Neural progenitor cell (in vitro differentiated cells): ENCODE measurements at regions not wholly inside any gene's neighbourhood (a gene's known extent, or its start where the extent isn't known, plus 50 kb on each side); places are given as distances from the start of the nearest gene placed in this dataset.

Experiments used
- DNase-seq: peaks from one replicate; pipeline ENCODE4 v3.0.0-alpha.2; 2016; ENCODE audit warnings: low spot score
- H2AFZ ChIP-seq: fragments of 200-600 bp; sonication (generic); replicated peaks from 2 replicates; pipeline ENCODE4 v1.6.1; 2016; ENCODE audit warnings: antibody characterized with exemption
- H3F3A ChIP-seq: fragments of 200-600 bp; sonication (generic); 2 replicates; pipeline ENCODE4 v1.6.1; 2016; ENCODE audit warnings: antibody characterized with exemption, low read depth
- H3K27ac ChIP-seq: fragments of 200-600 bp; sonication (generic); 2 replicates; pipeline ENCODE4 v1.5.1; 2016; ENCODE audit warnings: mild to moderate bottlenecking
- H3K27me3 ChIP-seq: fragments of 200-600 bp; sonication (generic); 2 replicates; pipeline ENCODE4 v1.6.1; 2016; ENCODE audit warnings: mild to moderate bottlenecking, moderate library complexity
- H3K36me3 ChIP-seq: fragments of 200-600 bp; sonication (generic); 2 replicates; pipeline ENCODE4 v1.5.1; 2016
- H3K4me1 ChIP-seq: fragments of 200-600 bp; sonication (generic); 2 replicates; pipeline ENCODE4 v1.6.1; 2016; ENCODE audit warnings: mixed run types
- H3K4me2 ChIP-seq: fragments of 200-600 bp; sonication (generic); 2 replicates; pipeline ENCODE4 v1.6.1; 2016
- H3K4me3 ChIP-seq: fragments of 200-600 bp; sonication (generic); 2 replicates; pipeline ENCODE4 v1.5.1; 2016
- H3K79me2 ChIP-seq: fragments of 200-600 bp; sonication (generic); 2 replicates; pipeline ENCODE4 v1.6.1; 2016; ENCODE audit warnings: low read depth
- H3K9ac ChIP-seq: fragments of 200-600 bp; sonication (generic); 2 replicates; pipeline ENCODE4 v1.6.1; 2016
- H3K9me3 ChIP-seq: fragments of 200-600 bp; sonication (generic); 2 replicates; pipeline ENCODE4 v1.5.1; 2016; ENCODE audit warnings: low read depth
- H4K20me1 ChIP-seq: fragments of 200-600 bp; sonication (generic); 2 replicates; pipeline ENCODE4 v1.6.1; 2016; ENCODE audit warnings: low read depth
- H3K27ac Mint-ChIP-seq: 3 replicates; pipeline ENCODE4 v1.8.0; 2021; ENCODE audit warnings: mixed read lengths
- H3K27me3 Mint-ChIP-seq: 2 replicates; pipeline ENCODE4 v1.8.0; 2022; ENCODE audit warnings: low read depth, mild to moderate bottlenecking, inconsistent platforms, moderate library complexity, mixed read lengths; ENCODE audit not compliant: insufficient read depth
- H3K36me3 Mint-ChIP-seq: 3 replicates; pipeline ENCODE4 v1.8.0; 2021; ENCODE audit warnings: mixed read lengths
- H3K4me1 Mint-ChIP-seq: 3 replicates; pipeline ENCODE4 v1.8.0; 2021; ENCODE audit warnings: mixed read lengths
- H3K4me3 Mint-ChIP-seq: 3 replicates; pipeline ENCODE4 v1.8.0; 2021; ENCODE audit warnings: mild to moderate bottlenecking, moderate library complexity, mixed read lengths
- H3K9me3 Mint-ChIP-seq: 3 replicates; pipeline ENCODE4 v1.8.0; 2020; ENCODE audit warnings: mixed read lengths
- EZH2 ChIP-seq: fragments of 200-600 bp; sonication (generic); IDR thresholded peaks from 2 replicates; pipeline ENCODE4 v1.6.1; 2017; ENCODE audit warnings: antibody characterized with exemption, mild to moderate bottlenecking, moderate library complexity
- EZH2phosphoT487 ChIP-seq: fragments of 200-600 bp; sonication (generic); IDR thresholded peaks from 2 replicates; pipeline ENCODE4 v1.6.1; 2017; ENCODE audit warnings: antibody characterized with exemption
- TF ChIP-seq, protein P1 (sequence below): fragments of 200-600 bp; sonication (generic); IDR thresholded peaks from 2 replicates; pipeline ENCODE4 v1.5.1; 2017; ENCODE audit warnings: antibody characterized with exemption, mild to moderate bottlenecking

DNA sequence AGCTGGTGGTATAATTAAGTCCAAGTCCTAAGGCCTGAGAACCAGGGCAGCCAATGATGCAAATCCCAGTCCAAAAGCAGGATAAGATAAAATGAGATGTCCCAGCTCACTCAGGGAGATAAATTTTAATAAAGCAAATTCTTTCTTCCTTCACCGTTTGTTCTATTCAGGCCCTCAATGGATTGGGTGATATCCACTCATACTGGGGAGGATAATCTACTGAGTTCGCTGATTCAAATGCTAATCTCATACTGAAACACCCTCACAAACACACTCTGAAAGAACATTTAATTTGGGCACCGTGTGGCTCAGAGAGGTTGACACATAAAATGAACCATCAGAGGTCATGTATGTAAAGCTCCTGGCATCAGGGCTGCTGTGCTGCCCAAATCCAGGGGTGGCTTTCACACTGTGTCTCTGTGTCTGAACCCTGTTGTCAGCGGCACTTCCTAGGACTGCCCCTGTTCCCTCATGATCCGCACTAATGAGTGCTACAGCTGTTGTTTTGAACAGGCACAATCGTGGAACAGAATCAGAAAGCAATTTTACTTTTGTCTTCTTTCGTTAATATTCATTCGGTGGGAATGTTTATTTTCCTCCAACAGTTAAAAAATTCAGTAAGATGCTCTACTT lies 428.5 kb upstream of the FBXO33 start:
- no peak overlapping the region for H3K4me2 ChIP-seq
- H3K27ac ChIP-seq, result no peak overlapping the region
- TF ChIP-seq EZH2phosphoT487, result no peak
- TF ChIP-seq, protein P1, sequence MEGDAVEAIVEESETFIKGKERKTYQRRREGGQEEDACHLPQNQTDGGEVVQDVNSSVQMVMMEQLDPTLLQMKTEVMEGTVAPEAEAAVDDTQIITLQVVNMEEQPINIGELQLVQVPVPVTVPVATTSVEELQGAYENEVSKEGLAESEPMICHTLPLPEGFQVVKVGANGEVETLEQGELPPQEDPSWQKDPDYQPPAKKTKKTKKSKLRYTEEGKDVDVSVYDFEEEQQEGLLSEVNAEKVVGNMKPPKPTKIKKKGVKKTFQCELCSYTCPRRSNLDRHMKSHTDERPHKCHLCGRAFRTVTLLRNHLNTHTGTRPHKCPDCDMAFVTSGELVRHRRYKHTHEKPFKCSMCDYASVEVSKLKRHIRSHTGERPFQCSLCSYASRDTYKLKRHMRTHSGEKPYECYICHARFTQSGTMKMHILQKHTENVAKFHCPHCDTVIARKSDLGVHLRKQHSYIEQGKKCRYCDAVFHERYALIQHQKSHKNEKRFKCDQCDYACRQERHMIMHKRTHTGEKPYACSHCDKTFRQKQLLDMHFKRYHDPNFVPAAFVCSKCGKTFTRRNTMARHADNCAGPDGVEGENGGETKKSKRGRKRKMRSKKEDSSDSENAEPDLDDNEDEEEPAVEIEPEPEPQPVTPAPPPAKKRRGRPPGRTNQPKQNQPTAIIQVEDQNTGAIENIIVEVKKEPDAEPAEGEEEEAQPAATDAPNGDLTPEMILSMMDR, result no peak
- TF ChIP-seq EZH2, result no peak
- no peak overlapping the region for H3K4me3 ChIP-seq
- H3F3A ChIP-seq, result no peaks in the 10 kb centered on the region
- no peak overlapping the region for H2AFZ ChIP-seq
- H3K36me3 Mint-ChIP-seq, result no peaks in the 10 kb centered on the region
- DNase-seq, result no peak
- H3K36me3 ChIP-seq, result no peaks in the 10 kb centered on the region
- H3K27me3 Mint-ChIP-seq, result peaks cover 3% of the 10 kb centered on the region
- H3K4me1 Mint-ChIP-seq, result peaks cover 11% of the 10 kb centered on the region
- peaks cover 8% of the 10 kb centered on the region for H3K4me1 ChIP-seq
- H3K9me3 ChIP-seq, result no peaks in the 10 kb centered on the region
- no peak overlapping the region for H3K9ac ChIP-seq
- peak overlapping the region; percentile 67 for H3K27ac Mint-ChIP-seq
- H3K9me3 Mint-ChIP-seq, result no peaks in the 10 kb centered on the region
- H4K20me1 ChIP-seq, result no peaks in the 10 kb centered on the region
- no peaks in the 10 kb centered on the region for H3K27me3 ChIP-seq
- no peaks in the 10 kb centered on the region for H3K79me2 ChIP-seq
- H3K4me3 Mint-ChIP-seq, result no peak overlapping the region

DNA sequence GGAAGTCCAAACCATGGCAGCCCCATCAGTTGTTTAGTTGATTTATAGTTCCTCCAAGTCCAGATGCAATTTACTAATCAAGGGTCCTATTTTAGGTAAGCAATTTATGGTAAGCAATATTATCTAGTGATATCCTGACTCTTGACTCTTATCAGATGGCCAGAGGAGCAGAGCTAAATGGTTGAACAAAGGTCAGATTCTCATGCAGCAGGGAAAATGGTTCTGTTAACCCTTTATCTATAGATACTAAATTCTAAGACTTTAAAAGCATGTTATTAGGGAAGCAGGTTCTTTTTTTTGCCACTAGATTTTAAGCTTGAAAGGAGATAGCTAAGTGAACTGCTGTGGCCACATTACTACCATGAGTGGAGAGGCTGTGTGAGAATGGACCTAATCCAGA lies 427.1 kb upstream of the FBXO33 start:
- peaks cover 8% of the 10 kb centered on the region for H3K4me1 ChIP-seq
- no peak overlapping the region for H2AFZ ChIP-seq
- no peaks in the 10 kb centered on the region for H3K79me2 ChIP-seq
- no peak overlapping the region for H3K4me2 ChIP-seq
- H3K9ac ChIP-seq, result no peak overlapping the region
- no peak for DNase-seq
- no peak overlapping the region for H3K27ac Mint-ChIP-seq
- no peaks in the 10 kb centered on the region for H3K36me3 Mint-ChIP-seq
- H3K9me3 Mint-ChIP-seq, result no peaks in the 10 kb centered on the region
- no peak overlapping the region for H3K4me3 Mint-ChIP-seq
- peaks cover 11% of the 10 kb centered on the region for H3K4me1 Mint-ChIP-seq
- H3F3A ChIP-seq, result no peaks in the 10 kb centered on the region
- peaks cover 3% of the 10 kb centered on the region for H3K27me3 Mint-ChIP-seq
- no peak overlapping the region for H3K27ac ChIP-seq
- no peak overlapping the region for H3K4me3 ChIP-seq
- TF ChIP-seq, protein P1, result no peak
- no peaks in the 10 kb centered on the region for H3K27me3 ChIP-seq
- H3K9me3 ChIP-seq, result no peaks in the 10 kb centered on the region
- no peaks in the 10 kb centered on the region for H3K36me3 ChIP-seq
- H4K20me1 ChIP-seq, result no peaks in the 10 kb centered on the region

DNA sequence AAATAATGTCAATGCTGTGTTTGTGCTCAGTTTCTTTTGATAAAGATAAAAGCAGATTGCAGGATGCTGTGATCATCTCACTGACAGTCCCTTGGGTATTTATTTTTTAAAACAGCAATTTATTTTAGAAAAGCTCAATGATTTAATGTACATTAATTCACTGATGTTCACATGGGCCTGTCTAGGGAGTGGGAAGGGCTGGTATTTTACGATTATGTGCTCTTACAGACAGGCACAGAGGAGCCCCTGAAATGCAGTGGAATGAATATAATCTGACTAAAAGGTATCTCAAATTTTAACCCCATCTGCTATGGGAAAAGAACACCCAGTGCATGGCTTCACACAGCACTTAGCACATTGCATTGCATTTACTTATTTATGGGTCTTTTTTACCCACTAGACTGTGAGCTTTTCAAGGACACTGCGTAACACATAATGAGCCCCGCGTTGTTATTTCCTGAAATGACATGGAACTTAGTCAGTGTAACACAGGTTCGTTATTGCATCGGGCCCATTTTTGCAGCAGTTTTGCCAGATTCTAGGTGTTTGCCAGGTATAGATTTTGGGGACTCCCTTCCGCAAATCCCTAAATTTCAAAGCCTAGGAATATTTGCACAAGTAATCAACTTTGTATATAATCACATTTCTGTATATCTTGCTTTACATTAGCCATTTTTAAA lies 425.3 kb upstream of the FBXO33 start:
- Histone ChIP-seq H3K9ac (no peak overlapping the region), H3K4me3 (no peak overlapping the region)
- H3K36me3 Mint-ChIP-seq, result no peaks in the 10 kb centered on the region

More for the DNA sequence above, 425.3 kb upstream of the FBXO33 start:
- H3K36me3 ChIP-seq, result no peaks in the 10 kb centered on the region
- Mint-ChIP-seq H3K27ac (no peak overlapping the region), H3K4me1 (peaks cover 11% of the 10 kb centered on the region), H3K9me3 (no peaks in the 10 kb centered on the region), H3K4me3 (no peak overlapping the region), H3K27me3 (peaks cover 3% of the 10 kb centered on the region)
- DNase-seq, result no peak
- H3K4me1 ChIP-seq, result peaks cover 8% of the 10 kb centered on the region
- H4K20me1 ChIP-seq, result no peaks in the 10 kb centered on the region
- H3F3A ChIP-seq, result no peaks in the 10 kb centered on the region
- H3K79me2 ChIP-seq, result no peaks in the 10 kb centered on the region
- TF ChIP-seq EZH2, result no peak
- TF ChIP-seq, protein P1, result no peak
- no peak for TF ChIP-seq EZH2phosphoT487
- H3K4me2 ChIP-seq, result no peak overlapping the region
- H3K27ac ChIP-seq, result no peak overlapping the region
- no peaks in the 10 kb centered on the region for H3K27me3 ChIP-seq
- H2AFZ ChIP-seq, result no peak overlapping the region
- H3K9me3 ChIP-seq, result no peaks in the 10 kb centered on the region
